HepG2 (cell line): ENCODE measurements at regions not wholly inside any gene's neighbourhood (a gene's known extent, or its start where the extent isn't known, plus 50 kb on each side); places are given as distances from the start of the nearest gene placed in this dataset.

Source experiments
- ATF1 ChIP-seq: IDR thresholded peaks from 2 replicates; pipeline ENCODE4 v1.6.1; 2016; ENCODE audit warnings: mild to moderate bottlenecking, control low read depth
- CAMTA2 ChIP-seq: sonication (generic); formaldehyde crosslinking; IDR thresholded peaks from 2 replicates; pipeline ENCODE4 v1.4.0; 2020; ENCODE audit warnings: mild to moderate bottlenecking, missing genetic modification reagents, borderline replicate concordance
- EHMT2 ChIP-seq: fragments of 200-600 bp; sonication (generic); IDR thresholded peaks from 2 replicates; pipeline ENCODE4 v1.7.0; 2017; ENCODE audit warnings: antibody characterized with exemption, low read depth, low read length, borderline replicate concordance
- FOXO1 ChIP-seq: sonication (generic); formaldehyde crosslinking; IDR thresholded peaks from 2 replicates; pipeline ENCODE4 v1.4.0; 2020; ENCODE audit warnings: missing genetic modification reagents
- MAFG ChIP-seq: sonication (generic); formaldehyde crosslinking; IDR thresholded peaks from 2 replicates; pipeline ENCODE4 v1.5.1; 2020; ENCODE audit warnings: mild to moderate bottlenecking, missing genetic modification reagents
- NFE2L1 ChIP-seq: sonication (generic); formaldehyde crosslinking; IDR thresholded peaks from 2 replicates; pipeline ENCODE4 v1.4.0; 2020; ENCODE audit warnings: missing genetic modification reagents, mild to moderate bottlenecking, borderline replicate concordance
- TBX3 ChIP-seq: fragments of 450-650 bp; IDR thresholded peaks from 2 replicates; pipeline ENCODE4 v1.6.1; 2017; ENCODE audit warnings: antibody characterized with exemption, mild to moderate bottlenecking, inconsistent platforms, borderline replicate concordance
- ZNF17 ChIP-seq: sonication (generic); formaldehyde crosslinking; IDR thresholded peaks from 2 replicates; pipeline ENCODE4 v1.5.0; 2020; ENCODE audit warnings: mild to moderate bottlenecking, missing genetic modification reagents
- ZNF232 ChIP-seq: sonication (generic); formaldehyde crosslinking; IDR thresholded peaks from 2 replicates; pipeline ENCODE4 v1.4.0; 2020; ENCODE audit warnings: missing genetic modification reagents, borderline replicate concordance
- ZNF484 ChIP-seq: sonication (generic); formaldehyde crosslinking; IDR thresholded peaks from 2 replicates; pipeline ENCODE4 v1.5.1; 2020; ENCODE audit warnings: mild to moderate bottlenecking, low read depth, missing genetic modification reagents, borderline replicate concordance
- ZNF615 ChIP-seq: sonication (generic); formaldehyde crosslinking; IDR thresholded peaks from 2 replicates; pipeline ENCODE4 v1.5.0; 2020; ENCODE audit warnings: mild to moderate bottlenecking, missing genetic modification reagents, borderline replicate concordance
- ZNF670 ChIP-seq: sonication (generic); formaldehyde crosslinking; IDR thresholded peaks from 2 replicates; pipeline ENCODE4 v1.8.0; 2022; ENCODE audit warnings: mild to moderate bottlenecking, missing genetic modification reagents, borderline replicate concordance
- ZNF720 ChIP-seq: sonication (generic); formaldehyde crosslinking; IDR thresholded peaks from 2 replicates; pipeline ENCODE4 v1.4.0; 2020; ENCODE audit warnings: missing genetic modification reagents
- TF ChIP-seq, protein P1 (sequence below): sonication (generic); formaldehyde crosslinking; IDR thresholded peaks from 2 replicates; pipeline ENCODE4 v1.4.0; 2020; ENCODE audit warnings: mild to moderate bottlenecking, missing genetic modification reagents
- TF ChIP-seq, protein P2 (sequence below): sonication (generic); formaldehyde crosslinking; IDR thresholded peaks from 2 replicates; pipeline ENCODE4 v1.5.0; 2020; ENCODE audit warnings: missing genetic modification reagents
- TF ChIP-seq, protein P3 (sequence below): sonication (generic); formaldehyde crosslinking; IDR thresholded peaks from 2 replicates; pipeline ENCODE4 v1.4.0; 2020; ENCODE audit warnings: missing genetic modification reagents, borderline replicate concordance
- TF ChIP-seq, protein P4 (sequence below): sonication (generic); formaldehyde crosslinking; IDR thresholded peaks from 2 replicates; pipeline ENCODE4 v1.8.0; 2022; ENCODE audit warnings: mild to moderate bottlenecking, missing genetic modification reagents

DNA sequence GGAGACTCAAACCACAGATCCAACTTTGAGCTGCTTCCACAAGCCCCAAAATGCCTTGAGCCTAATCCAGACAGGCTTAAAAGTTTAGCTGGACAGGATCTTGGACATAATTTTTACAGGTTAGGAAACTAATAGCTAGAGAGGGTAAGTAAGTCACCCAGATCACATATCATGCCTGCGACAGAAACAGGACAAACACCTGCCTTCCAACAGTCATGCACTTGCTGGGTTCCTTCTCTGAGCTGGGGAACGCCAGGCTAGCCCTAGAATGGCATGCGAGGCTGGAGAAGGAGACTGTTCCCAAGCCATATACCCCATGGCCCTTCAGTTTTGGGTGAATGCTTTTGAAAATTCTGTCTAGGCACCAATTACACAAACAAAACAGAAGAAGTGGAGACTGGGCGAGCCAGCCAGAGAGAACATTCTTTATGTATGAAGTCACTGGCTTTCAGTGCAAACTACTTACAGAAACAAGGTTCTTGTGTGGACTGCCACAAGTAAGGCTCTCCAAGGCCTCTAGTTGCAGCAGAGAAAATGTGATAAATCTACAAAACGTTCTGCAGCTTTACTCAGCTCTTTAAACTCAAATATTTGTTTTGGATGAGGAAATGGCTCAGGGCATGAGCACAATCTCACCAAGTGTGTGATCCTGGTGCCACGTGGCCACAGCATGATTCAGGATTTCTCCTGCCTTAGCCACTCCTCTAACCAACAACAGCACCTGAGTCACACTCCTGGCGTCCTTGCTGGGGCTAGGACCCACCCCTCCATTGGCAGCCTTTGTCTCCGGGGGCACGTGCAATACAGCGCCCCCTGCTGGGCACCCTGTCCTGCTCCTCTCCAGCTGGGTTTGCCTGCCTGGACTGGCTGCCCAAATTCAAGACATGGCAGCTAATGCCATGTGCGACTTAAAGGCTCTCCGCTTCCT, 73.4 kb upstream of the UBL3 start (continued):
- TF ChIP-seq, protein P1, sequence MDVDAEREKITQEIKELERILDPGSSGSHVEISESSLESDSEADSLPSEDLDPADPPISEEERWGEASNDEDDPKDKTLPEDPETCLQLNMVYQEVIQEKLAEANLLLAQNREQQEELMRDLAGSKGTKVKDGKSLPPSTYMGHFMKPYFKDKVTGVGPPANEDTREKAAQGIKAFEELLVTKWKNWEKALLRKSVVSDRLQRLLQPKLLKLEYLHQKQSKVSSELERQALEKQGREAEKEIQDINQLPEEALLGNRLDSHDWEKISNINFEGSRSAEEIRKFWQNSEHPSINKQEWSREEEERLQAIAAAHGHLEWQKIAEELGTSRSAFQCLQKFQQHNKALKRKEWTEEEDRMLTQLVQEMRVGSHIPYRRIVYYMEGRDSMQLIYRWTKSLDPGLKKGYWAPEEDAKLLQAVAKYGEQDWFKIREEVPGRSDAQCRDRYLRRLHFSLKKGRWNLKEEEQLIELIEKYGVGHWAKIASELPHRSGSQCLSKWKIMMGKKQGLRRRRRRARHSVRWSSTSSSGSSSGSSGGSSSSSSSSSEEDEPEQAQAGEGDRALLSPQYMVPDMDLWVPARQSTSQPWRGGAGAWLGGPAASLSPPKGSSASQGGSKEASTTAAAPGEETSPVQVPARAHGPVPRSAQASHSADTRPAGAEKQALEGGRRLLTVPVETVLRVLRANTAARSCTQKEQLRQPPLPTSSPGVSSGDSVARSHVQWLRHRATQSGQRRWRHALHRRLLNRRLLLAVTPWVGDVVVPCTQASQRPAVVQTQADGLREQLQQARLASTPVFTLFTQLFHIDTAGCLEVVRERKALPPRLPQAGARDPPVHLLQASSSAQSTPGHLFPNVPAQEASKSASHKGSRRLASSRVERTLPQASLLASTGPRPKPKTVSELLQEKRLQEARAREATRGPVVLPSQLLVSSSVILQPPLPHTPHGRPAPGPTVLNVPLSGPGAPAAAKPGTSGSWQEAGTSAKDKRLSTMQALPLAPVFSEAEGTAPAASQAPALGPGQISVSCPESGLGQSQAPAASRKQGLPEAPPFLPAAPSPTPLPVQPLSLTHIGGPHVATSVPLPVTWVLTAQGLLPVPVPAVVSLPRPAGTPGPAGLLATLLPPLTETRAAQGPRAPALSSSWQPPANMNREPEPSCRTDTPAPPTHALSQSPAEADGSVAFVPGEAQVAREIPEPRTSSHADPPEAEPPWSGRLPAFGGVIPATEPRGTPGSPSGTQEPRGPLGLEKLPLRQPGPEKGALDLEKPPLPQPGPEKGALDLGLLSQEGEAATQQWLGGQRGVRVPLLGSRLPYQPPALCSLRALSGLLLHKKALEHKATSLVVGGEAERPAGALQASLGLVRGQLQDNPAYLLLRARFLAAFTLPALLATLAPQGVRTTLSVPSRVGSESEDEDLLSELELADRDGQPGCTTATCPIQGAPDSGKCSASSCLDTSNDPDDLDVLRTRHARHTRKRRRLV (CRISPR knock-in tag) = no peak
- TF ChIP-seq ZNF484 (CRISPR knock-in tag) (no peak), ZNF670 (CRISPR knock-in tag) (peak; percentile 91), ZNF17 (CRISPR knock-in tag) (no peak), NFE2L1 (CRISPR knock-in tag) (no peak), ZNF232 (CRISPR knock-in tag) (peak; percentile 80; the same call in 1 of the 2 replicates), FOXO1 (CRISPR knock-in tag) (peak; percentile 93), TBX3 (peak; percentile 82; the same call in 1 of the 2 replicates), ZNF615 (CRISPR knock-in tag) (no peak), CAMTA2 (CRISPR knock-in tag) (no peak), ZNF720 (CRISPR knock-in tag) (no peak), EHMT2 (no peak), ATF1 (CRISPR knock-in tag) (no peak), MAFG (peak; percentile 95)
- TF ChIP-seq, protein P2, sequence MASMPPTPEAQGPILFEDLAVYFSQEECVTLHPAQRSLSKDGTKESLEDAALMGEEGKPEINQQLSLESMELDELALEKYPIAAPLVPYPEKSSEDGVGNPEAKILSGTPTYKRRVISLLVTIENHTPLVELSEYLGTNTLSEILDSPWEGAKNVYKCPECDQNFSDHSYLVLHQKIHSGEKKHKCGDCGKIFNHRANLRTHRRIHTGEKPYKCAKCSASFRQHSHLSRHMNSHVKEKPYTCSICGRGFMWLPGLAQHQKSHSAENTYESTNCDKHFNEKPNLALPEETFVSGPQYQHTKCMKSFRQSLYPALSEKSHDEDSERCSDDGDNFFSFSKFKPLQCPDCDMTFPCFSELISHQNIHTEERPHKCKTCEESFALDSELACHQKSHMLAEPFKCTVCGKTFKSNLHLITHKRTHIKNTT (CRISPR knock-in tag) = no peak
- TF ChIP-seq, protein P3, sequence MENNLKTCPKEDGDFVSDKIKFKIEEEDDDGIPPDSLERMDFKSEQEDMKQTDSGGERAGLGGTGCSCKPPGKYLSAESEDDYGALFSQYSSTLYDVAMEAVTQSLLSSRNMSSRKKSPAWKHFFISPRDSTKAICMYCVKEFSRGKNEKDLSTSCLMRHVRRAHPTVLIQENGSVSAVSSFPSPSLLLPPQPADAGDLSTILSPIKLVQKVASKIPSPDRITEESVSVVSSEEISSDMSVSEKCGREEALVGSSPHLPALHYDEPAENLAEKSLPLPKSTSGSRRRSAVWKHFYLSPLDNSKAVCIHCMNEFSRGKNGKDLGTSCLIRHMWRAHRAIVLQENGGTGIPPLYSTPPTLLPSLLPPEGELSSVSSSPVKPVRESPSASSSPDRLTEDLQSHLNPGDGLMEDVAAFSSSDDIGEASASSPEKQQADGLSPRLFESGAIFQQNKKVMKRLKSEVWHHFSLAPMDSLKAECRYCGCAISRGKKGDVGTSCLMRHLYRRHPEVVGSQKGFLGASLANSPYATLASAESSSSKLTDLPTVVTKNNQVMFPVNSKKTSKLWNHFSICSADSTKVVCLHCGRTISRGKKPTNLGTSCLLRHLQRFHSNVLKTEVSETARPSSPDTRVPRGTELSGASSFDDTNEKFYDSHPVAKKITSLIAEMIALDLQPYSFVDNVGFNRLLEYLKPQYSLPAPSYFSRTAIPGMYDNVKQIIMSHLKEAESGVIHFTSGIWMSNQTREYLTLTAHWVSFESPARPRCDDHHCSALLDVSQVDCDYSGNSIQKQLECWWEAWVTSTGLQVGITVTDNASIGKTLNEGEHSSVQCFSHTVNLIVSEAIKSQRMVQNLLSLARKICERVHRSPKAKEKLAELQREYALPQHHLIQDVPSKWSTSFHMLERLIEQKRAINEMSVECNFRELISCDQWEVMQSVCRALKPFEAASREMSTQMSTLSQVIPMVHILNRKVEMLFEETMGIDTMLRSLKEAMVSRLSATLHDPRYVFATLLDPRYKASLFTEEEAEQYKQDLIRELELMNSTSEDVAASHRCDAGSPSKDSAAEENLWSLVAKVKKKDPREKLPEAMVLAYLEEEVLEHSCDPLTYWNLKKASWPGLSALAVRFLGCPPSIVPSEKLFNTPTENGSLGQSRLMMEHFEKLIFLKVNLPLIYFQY (CRISPR knock-in tag) = 0 out of 2 replicates have a peak, but pooled peaks have one; percentile 35
- TF ChIP-seq, protein P4, sequence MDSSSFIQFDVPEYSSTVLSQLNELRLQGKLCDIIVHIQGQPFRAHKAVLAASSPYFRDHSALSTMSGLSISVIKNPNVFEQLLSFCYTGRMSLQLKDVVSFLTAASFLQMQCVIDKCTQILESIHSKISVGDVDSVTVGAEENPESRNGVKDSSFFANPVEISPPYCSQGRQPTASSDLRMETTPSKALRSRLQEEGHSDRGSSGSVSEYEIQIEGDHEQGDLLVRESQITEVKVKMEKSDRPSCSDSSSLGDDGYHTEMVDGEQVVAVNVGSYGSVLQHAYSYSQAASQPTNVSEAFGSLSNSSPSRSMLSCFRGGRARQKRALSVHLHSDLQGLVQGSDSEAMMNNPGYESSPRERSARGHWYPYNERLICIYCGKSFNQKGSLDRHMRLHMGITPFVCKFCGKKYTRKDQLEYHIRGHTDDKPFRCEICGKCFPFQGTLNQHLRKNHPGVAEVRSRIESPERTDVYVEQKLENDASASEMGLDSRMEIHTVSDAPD (CRISPR knock-in tag) = peak; percentile 96
